Neuronal stem cell (in vitro differentiated cells): ENCODE measurements at regions not wholly inside any gene's neighbourhood (a gene's known extent, or its start where the extent isn't known, plus 50 kb on each side); places are given as distances from the start of the nearest gene placed in this dataset.

Experiments used
- DNase-seq: peaks from one replicate; pipeline ENCODE4 v3.0.0-alpha.2; 2013; ENCODE audit warnings: low spot score
- H2AFZ ChIP-seq: one replicate; pipeline ENCODE4 v1.6.1; 2013; ENCODE audit warnings: mild to moderate bottlenecking, low read length, inconsistent platforms
- H2AK5ac ChIP-seq: 2 replicates; pipeline ENCODE4 v1.6.1; 2013; ENCODE audit warnings: low read depth, mild to moderate bottlenecking, inconsistent platforms, low read length, moderate library complexity, mixed read lengths
- H2BK120ac ChIP-seq: 2 replicates; pipeline ENCODE4 v1.6.1; 2013; ENCODE audit warnings: low read depth, mild to moderate bottlenecking, inconsistent platforms, low read length, moderate library complexity, mixed read lengths
- H2BK12ac ChIP-seq: one replicate; pipeline ENCODE4 v1.6.1; 2013; ENCODE audit warnings: low read length, inconsistent platforms
- H2BK15ac ChIP-seq: 2 replicates; pipeline ENCODE4 v1.6.1; 2013; ENCODE audit warnings: mild to moderate bottlenecking, low read length, inconsistent platforms, mixed read lengths
- H2BK5ac ChIP-seq: one replicate; pipeline ENCODE4 v1.6.1; 2013; ENCODE audit warnings: inconsistent platforms, mild to moderate bottlenecking, low read length, moderate library complexity
- H3K14ac ChIP-seq: one replicate; pipeline ENCODE4 v1.6.1; 2013; ENCODE audit warnings: low read length, inconsistent platforms
- H3K18ac ChIP-seq: 2 replicates; pipeline ENCODE4 v1.6.1; 2013; ENCODE audit warnings: low read length, inconsistent platforms
- H3K23ac ChIP-seq: 2 replicates; pipeline ENCODE4 v1.6.1; 2013; ENCODE audit warnings: low read depth, mild to moderate bottlenecking, mixed read lengths, low read length, inconsistent platforms; ENCODE audit not compliant: poor library complexity
- H3K27ac ChIP-seq: replicated peaks from 3 replicates; pipeline ENCODE4 v1.5.1; 2013; ENCODE audit warnings: low read length, inconsistent platforms
- H3K27me3 ChIP-seq, 3 experiments: 2 replicates each; pipeline ENCODE4 v1.6.1; 2013; ENCODE audit warnings: low read length in 3 of 3, mild to moderate bottlenecking in 2 of 3, inconsistent platforms in 1 of 3, low read depth in 1 of 3, mixed read lengths in 1 of 3, moderate library complexity in 1 of 3; ENCODE audit not compliant: control insufficient read depth in 3 of 3, insufficient read depth in 3 of 3
- H3K36me3 ChIP-seq, 2 donors: replicated peaks in 1 of 2; 2 replicates each; pipeline ENCODE4 v1.6.1; 2013; ENCODE audit warnings: low read length in 2 of 2; ENCODE audit not compliant: control insufficient read depth in 2 of 2, insufficient read depth in 2 of 2
- H3K4ac ChIP-seq: 2 replicates; pipeline ENCODE4 v1.6.1; 2013; ENCODE audit warnings: inconsistent platforms, mild to moderate bottlenecking, low read length, moderate library complexity
- H3K4me1 ChIP-seq, 2 donors: 1 replicate in 1 of 2; 2 replicates in 1 of 2; pipeline ENCODE4 v1.6.1; 2013; ENCODE audit warnings: low read length in 2 of 2, low read depth in 1 of 2; ENCODE audit not compliant: control insufficient read depth in 2 of 2, insufficient read depth in 1 of 2
- H3K4me2 ChIP-seq: one replicate; pipeline ENCODE4 v1.6.1; 2013; ENCODE audit warnings: mild to moderate bottlenecking, low read length, inconsistent platforms; ENCODE audit not compliant: insufficient read depth, poor library complexity, severe bottlenecking
- H3K4me3 ChIP-seq, 2 donors: 2 replicates each; pipeline ENCODE4 v1.5.1; 2013; ENCODE audit warnings: low read length in 2 of 2, mild to moderate bottlenecking in 2 of 2, inconsistent platforms in 1 of 2, moderate library complexity in 1 of 2
- H3K79me1 ChIP-seq: one replicate; pipeline ENCODE4 v1.6.1; 2013; ENCODE audit warnings: low read depth, mild to moderate bottlenecking, inconsistent platforms, low read length, moderate library complexity
- H3K9ac ChIP-seq: one replicate; pipeline ENCODE4 v1.6.1; 2013; ENCODE audit warnings: mild to moderate bottlenecking, low read depth, low read length, inconsistent platforms; ENCODE audit not compliant: poor library complexity
- H3K9me3 ChIP-seq, 2 donors: replicated peaks in 1 of 2; 2 replicates each; pipeline versions ENCODE3 to v1.6.1; 2013; ENCODE audit warnings: low read length in 2 of 2, mild to moderate bottlenecking in 2 of 2, inconsistent platforms in 1 of 2, low read depth in 1 of 2, mixed read lengths in 1 of 2, moderate library complexity in 1 of 2; ENCODE audit not compliant: control insufficient read depth in 2 of 2, insufficient read depth in 1 of 2
- H4K8ac ChIP-seq: one replicate; pipeline ENCODE4 v1.6.1; 2013; ENCODE audit warnings: low read depth, mild to moderate bottlenecking, inconsistent platforms, low read length, moderate library complexity
- H4K91ac ChIP-seq: one replicate; pipeline ENCODE4 v1.6.1; 2013; ENCODE audit warnings: low read length, low read depth, mild to moderate bottlenecking, inconsistent platforms; ENCODE audit not compliant: poor library complexity
- WGBS, 2 donors: extraction: QIAGEN DNeasy Blood & Tissue Kit; methylation state at CpG; one replicate each; pipeline ENCODE4 v1.1.7; 2013; ENCODE audit warnings: missing lambda C conversion rate in 2 of 2, mixed read lengths in 1 of 2; ENCODE audit not compliant: insufficient read length in 2 of 2, insufficient replicate concordance in 1 of 2; ENCODE audit errors: extremely low coverage in 2 of 2; 5-methylcytosine and 5-hydroxymethylcytosine counted together

DNA sequence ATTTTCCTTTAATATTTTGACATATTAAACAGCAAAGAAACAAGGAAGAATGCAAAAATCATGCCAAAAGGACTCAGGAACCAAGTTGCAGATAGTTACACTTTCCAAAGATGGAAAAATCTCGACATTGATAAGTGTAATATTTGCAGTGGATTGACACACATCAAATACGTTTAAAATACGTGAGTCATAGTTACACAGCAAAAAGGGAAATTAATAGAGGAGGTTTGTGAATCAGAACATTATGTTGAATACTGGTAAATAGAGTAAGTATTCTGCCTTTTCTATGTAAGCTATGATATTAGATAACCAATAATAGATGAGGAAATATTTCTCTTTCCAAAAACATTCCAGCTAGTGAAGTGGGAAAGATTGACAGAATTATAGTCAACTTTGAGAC, 1761.3 kb upstream of the IGFBP7 start:
- no peaks in the 10 kb centered on the region for H3K27me3 ChIP-seq
- no peaks in the 10 kb centered on the region for H3K4me1 ChIP-seq
- H3K27ac ChIP-seq: no peak overlapping the region
- no peak overlapping the region for H2BK120ac ChIP-seq
- H3K4ac ChIP-seq: no peak overlapping the region
- no peak overlapping the region for H2BK12ac ChIP-seq
- no peak overlapping the region for H2BK15ac ChIP-seq
- H3K14ac ChIP-seq: no peak overlapping the region
- no peak overlapping the region for H2BK5ac ChIP-seq
- H4K8ac ChIP-seq: no peak overlapping the region
- no peak overlapping the region for H3K18ac ChIP-seq
- H3K23ac ChIP-seq: no peak overlapping the region
- DNase-seq: no peak
- H3K4me2 ChIP-seq: no peak overlapping the region
- H3K4me3 ChIP-seq: no peak overlapping the region
- no peaks in the 10 kb centered on the region for H3K79me1 ChIP-seq
- no peak overlapping the region for H2AFZ ChIP-seq
- H2AK5ac ChIP-seq: no peak overlapping the region
- H3K36me3 ChIP-seq: no peaks in the 10 kb centered on the region
- H3K9ac ChIP-seq: no peak overlapping the region
- no peaks in the 10 kb centered on the region for H3K9me3 ChIP-seq
- H4K91ac ChIP-seq: no peak overlapping the region
- WGBS, 2 donors: no CpG with 5 or more reads among the region's 3 CpGs

GRCh38 chr4:58849026-58849425, 1738.8 kb upstream of the IGFBP7 start:
- Histone ChIP-seq H3K4me2 (no peak overlapping the region), H3K9ac (no peak overlapping the region), H3K18ac (no peak overlapping the region), H4K91ac (no peak overlapping the region), H3K4ac (no peak overlapping the region), H2BK15ac (no peak overlapping the region), H3K36me3 (no peaks in the 10 kb centered on the region), H2AK5ac (no peak overlapping the region), H3K9me3 (no peaks in the 10 kb centered on the region), H3K79me1 (no peaks in the 10 kb centered on the region), H3K23ac (no peak overlapping the region), H4K8ac (no peak overlapping the region), H3K4me3 (no peak overlapping the region), H3K27me3 (no peaks in the 10 kb centered on the region), H2AFZ (no peak overlapping the region), H2BK5ac (no peak overlapping the region), H2BK120ac (no peak overlapping the region), H3K14ac (no peak overlapping the region), H3K4me1 (no peaks in the 10 kb centered on the region), H3K27ac (no peak overlapping the region), H2BK12ac (no peak overlapping the region)
- DNase-seq: no peak
- WGBS, 2 donors: no CpG with 5 or more reads among the region's 1 CpG

DNA sequence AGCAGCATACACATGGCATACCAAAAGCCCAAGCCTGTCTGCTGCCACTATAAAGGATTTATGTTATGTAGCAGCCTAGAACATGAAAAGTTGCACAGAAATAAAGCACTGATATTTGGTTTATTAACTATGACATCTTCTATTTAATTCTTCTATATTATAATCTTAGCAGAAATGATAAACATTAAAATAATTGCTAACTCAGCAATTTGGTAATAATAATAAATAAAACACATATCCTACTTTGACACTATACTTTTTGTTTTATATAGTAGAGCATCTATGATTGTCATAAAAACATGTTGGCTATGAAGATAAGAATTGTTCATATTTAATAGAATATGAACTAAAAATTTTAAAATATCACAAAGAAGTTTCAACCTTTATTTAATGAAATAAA, 1733.3 kb upstream of the IGFBP7 start:
- H4K91ac ChIP-seq: no peak overlapping the region
- H3K9me3 ChIP-seq: no peaks in the 10 kb centered on the region

GRCh38 chr4:58833126-58833525, 1722.9 kb upstream of the IGFBP7 start:
- H2BK15ac ChIP-seq: no peak overlapping the region
- H3K14ac ChIP-seq: no peak overlapping the region
- no peak overlapping the region for H2BK5ac ChIP-seq
- H3K9me3 ChIP-seq: no peaks in the 10 kb centered on the region
- WGBS, 2 donors: 91 to 100% methylated on average over 1 of the region's 1 CpG
- no peaks in the 10 kb centered on the region for H3K27me3 ChIP-seq
- H3K4ac ChIP-seq: no peak overlapping the region
- H3K4me1 ChIP-seq: peaks cover 0 to 2% of the 10 kb centered on the region in 2 donors
- no peak overlapping the region for H2BK12ac ChIP-seq
- no peak overlapping the region for H4K8ac ChIP-seq
- no peak overlapping the region for H3K4me3 ChIP-seq
- no peak overlapping the region for H3K18ac ChIP-seq
- no peak overlapping the region for H3K27ac ChIP-seq
- H4K91ac ChIP-seq: no peak overlapping the region
- no peak overlapping the region for H2AFZ ChIP-seq
- H2BK120ac ChIP-seq: no peak overlapping the region
- no peak overlapping the region for H3K4me2 ChIP-seq
- no peak for DNase-seq
- no peak overlapping the region for H3K23ac ChIP-seq
- H2AK5ac ChIP-seq: no peak overlapping the region
- H3K36me3 ChIP-seq: no peaks in the 10 kb centered on the region
- no peaks in the 10 kb centered on the region for H3K79me1 ChIP-seq
- H3K9ac ChIP-seq: no peak overlapping the region

More for the DNA sequence above, 1733.3 kb upstream of the IGFBP7 start:
- no peak overlapping the region for H2AFZ ChIP-seq
- no peak overlapping the region for H3K4ac ChIP-seq
- no peak overlapping the region for H3K14ac ChIP-seq
- no peak overlapping the region for H3K18ac ChIP-seq
- H2BK5ac ChIP-seq: no peak overlapping the region
- H3K27me3 ChIP-seq: no peaks in the 10 kb centered on the region
- H2BK15ac ChIP-seq: no peak overlapping the region
- H3K9ac ChIP-seq: no peak overlapping the region
- DNase-seq: no peak
- H3K4me1 ChIP-seq: no peaks in the 10 kb centered on the region
- H3K79me1 ChIP-seq: no peaks in the 10 kb centered on the region
- no peak overlapping the region for H2BK12ac ChIP-seq
- no peak overlapping the region for H3K4me2 ChIP-seq
- H3K27ac ChIP-seq: no peak overlapping the region
- H3K23ac ChIP-seq: no peak overlapping the region
- H2BK120ac ChIP-seq: no peak overlapping the region
- H2AK5ac ChIP-seq: no peak overlapping the region
- no peaks in the 10 kb centered on the region for H3K36me3 ChIP-seq
- no peak overlapping the region for H3K4me3 ChIP-seq
- no peak overlapping the region for H4K8ac ChIP-seq
